ENCODE measurements at regions not wholly inside any gene's neighbourhood (a gene's known extent, or its start where the extent isn't known, plus 50 kb on each side); places are given as distances from the start of the nearest gene placed in this dataset.
"Not testable (repeated sequence)": the region's sequence is repeated elsewhere in the genome, so short reads cannot be mapped to it uniquely, and the experiment has no call there.

DNA sequence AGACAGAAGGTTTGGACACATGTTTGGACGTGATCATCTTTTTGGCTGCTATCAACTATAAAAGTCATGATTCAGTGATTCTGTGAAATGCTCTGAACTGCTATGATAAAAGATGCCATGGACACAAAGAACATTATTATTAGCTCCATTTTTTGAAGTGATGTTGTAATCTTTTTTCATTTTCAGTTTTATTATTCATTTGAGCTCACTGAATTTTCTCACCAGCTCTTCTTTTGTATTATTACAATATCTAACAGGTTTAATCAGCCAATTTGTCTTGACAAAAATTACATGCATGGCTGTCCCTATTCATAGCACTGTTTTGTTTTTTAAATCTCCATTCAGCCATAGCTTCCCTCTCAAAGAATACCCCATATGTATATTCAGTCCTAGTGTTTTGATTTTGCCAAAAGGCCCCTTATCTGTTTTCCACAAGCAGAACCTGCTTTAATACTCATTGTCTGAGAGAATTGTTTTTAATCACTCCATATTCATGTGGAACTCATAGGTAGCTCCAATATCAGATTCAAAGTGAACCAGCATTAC is 314.0 kb upstream of the FAM98A start:
- H3K9me3 ChIP-seq (ENCODE audit: low read depth), result no peaks in the 10 kb centered on the region
- DNase-seq (ENCODE audit: low read depth in 1 of 2, low spot score in 1 of 2), result no peak

GRCh38 chr2:33911327-33911726 is 312.2 kb upstream of the FAM98A start:
- no peaks in the 10 kb centered on the region for H3K36me3 ChIP-seq
- no peaks in the 10 kb centered on the region for H3K9me3 ChIP-seq (ENCODE audit: low read depth)
- H3K4me3 ChIP-seq, result no peak overlapping the region
- TF ChIP-seq, protein P1, sequence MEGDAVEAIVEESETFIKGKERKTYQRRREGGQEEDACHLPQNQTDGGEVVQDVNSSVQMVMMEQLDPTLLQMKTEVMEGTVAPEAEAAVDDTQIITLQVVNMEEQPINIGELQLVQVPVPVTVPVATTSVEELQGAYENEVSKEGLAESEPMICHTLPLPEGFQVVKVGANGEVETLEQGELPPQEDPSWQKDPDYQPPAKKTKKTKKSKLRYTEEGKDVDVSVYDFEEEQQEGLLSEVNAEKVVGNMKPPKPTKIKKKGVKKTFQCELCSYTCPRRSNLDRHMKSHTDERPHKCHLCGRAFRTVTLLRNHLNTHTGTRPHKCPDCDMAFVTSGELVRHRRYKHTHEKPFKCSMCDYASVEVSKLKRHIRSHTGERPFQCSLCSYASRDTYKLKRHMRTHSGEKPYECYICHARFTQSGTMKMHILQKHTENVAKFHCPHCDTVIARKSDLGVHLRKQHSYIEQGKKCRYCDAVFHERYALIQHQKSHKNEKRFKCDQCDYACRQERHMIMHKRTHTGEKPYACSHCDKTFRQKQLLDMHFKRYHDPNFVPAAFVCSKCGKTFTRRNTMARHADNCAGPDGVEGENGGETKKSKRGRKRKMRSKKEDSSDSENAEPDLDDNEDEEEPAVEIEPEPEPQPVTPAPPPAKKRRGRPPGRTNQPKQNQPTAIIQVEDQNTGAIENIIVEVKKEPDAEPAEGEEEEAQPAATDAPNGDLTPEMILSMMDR (IDR thresholded peaks at IDR 0.05; ENCODE audit: low read depth, low read length), result no peak
- H3K27me3 ChIP-seq, result no peaks in the 10 kb centered on the region
- no peaks in the 10 kb centered on the region for H3K4me1 ChIP-seq (ENCODE audit: low read depth)
- no peak overlapping the region for H3K27ac ChIP-seq
- DNase-seq (ENCODE audit: low read depth in 1 of 2, low spot score in 1 of 2), result no peak

More for the DNA sequence above, 314.0 kb upstream of the FAM98A start:
- H3K36me3 ChIP-seq, result no peaks in the 10 kb centered on the region
- no peaks in the 10 kb centered on the region for H3K27me3 ChIP-seq
- TF ChIP-seq, protein P1 (IDR thresholded peaks at IDR 0.05; ENCODE audit: low read depth, low read length), result no peak
- no peaks in the 10 kb centered on the region for H3K4me1 ChIP-seq (ENCODE audit: low read depth)
- no peak overlapping the region for H3K27ac ChIP-seq
- H3K4me3 ChIP-seq, result no peak overlapping the region

DNA sequence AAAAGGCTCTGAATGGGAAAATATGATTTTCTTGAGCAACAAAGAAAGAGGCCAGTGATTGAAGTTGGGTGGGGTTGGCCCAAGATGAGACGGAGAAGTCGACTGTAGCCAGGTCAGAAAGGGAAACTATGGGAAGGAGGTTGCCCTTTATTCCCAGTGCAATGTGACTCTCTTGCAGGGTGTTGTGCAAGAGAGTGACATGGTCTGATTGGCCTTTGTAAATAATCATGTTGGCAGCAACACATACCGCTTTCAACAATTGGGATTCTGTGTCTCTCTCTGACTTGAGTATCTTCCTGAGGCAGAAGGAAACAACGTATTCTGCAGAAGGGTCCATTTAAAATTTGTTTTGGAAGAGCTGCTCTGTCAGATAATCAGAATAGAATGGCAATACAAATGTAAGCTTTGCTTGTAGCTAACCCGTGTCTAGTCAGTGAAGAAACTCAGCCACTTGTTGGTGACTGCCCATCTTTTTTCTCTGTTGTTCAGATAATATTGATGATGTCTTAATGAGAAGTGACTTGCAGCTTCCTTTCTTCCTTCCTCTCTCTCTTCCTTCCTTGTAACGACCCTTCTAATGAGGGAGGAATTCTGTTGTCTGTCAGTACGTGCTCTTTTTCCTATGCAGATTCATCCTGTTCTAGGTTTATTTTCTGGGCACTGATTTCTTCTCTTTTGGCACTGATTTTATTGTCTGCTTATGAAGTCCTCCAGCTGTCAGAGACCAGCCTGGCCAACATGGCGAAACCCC is 311.0 kb upstream of the FAM98A start:
- H3K27ac ChIP-seq, result no peak overlapping the region
- no peaks in the 10 kb centered on the region for H3K36me3 ChIP-seq
- H3K4me3 ChIP-seq, result no peak overlapping the region
- DNase-seq (ENCODE audit: low read depth in 1 of 2, low spot score in 1 of 2), result no peak
- TF ChIP-seq, protein P1 (IDR thresholded peaks at IDR 0.05; ENCODE audit: low read depth, low read length), result no peak
- H3K27me3 ChIP-seq, result no peaks in the 10 kb centered on the region
- H3K9me3 ChIP-seq (ENCODE audit: low read depth), result no peaks in the 10 kb centered on the region
- no peaks in the 10 kb centered on the region for H3K4me1 ChIP-seq (ENCODE audit: low read depth)

GRCh38 chr2:33907866-33908265 is 308.8 kb upstream of the FAM98A start:
- Histone ChIP-seq H3K9me3 (ENCODE audit: low read depth) (no peaks in the 10 kb centered on the region), H3K4me3 (no peak overlapping the region), H3K27ac (no peak overlapping the region), H3K27me3 (no peaks in the 10 kb centered on the region), H3K36me3 (no peaks in the 10 kb centered on the region), H3K4me1 (ENCODE audit: low read depth) (no peaks in the 10 kb centered on the region)
- TF ChIP-seq, protein P1 (IDR thresholded peaks at IDR 0.05; ENCODE audit: low read depth, low read length), result no peak
- DNase-seq (ENCODE audit: low read depth in 1 of 2, low spot score in 1 of 2), result no peak

DNA sequence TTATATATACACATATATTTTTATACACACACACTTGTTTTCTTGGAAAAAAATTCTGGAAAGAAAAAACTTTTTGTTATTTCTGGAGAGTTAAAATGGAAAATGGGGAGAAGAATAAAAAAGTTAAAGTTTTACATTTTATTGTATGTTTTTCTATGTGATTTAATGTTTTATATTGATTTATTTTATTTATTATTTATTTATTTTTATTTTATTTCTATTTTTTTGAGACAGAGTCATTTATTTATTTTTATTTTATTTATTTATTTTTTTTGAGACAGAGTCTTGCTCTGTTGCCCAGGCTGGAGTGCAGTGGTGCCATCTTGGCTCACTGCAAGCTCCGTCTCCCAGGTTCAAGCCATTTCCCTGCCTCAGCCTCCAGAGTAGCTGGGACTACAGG is 307.0 kb upstream of the FAM98A start:
- H3K4me3 ChIP-seq; H3K36me3 ChIP-seq; DNase-seq (ENCODE audit: low read depth in 1 of 2, low spot score in 1 of 2); H3K27ac ChIP-seq; H3K9me3 ChIP-seq (ENCODE audit: low read depth); H3K27me3 ChIP-seq; H3K4me1 ChIP-seq (ENCODE audit: low read depth): not testable (repeated sequence)

DNA sequence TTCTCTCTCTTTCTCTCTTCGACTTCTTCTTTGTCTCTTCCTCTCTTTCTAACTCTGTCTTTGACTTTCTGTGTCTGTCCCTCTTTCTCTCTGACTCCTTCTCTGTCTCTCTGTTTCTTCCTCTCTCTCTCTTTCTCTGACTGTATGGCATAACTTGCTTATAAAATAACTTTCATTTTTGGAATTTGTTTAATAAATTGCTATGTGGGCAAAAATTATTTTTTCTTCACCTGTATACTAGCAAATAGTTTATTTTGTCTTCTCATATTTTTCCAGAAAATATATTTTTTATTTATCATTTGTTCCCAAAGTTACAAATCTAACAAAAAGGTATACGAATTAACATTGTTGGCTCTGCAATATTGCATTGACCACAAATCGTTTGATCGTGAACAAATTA is 305.7 kb upstream of the FAM98A start:
- DNase-seq (ENCODE audit: low read depth in 1 of 2, low spot score in 1 of 2), result no peak
- TF ChIP-seq, protein P1 (IDR thresholded peaks at IDR 0.05; ENCODE audit: low read depth, low read length), result no peak
- H3K4me3 ChIP-seq, result no peak overlapping the region
- H3K36me3 ChIP-seq, result no peaks in the 10 kb centered on the region
- no peaks in the 10 kb centered on the region for H3K9me3 ChIP-seq (ENCODE audit: low read depth)
- H3K4me1 ChIP-seq (ENCODE audit: low read depth), result no peaks in the 10 kb centered on the region
- no peaks in the 10 kb centered on the region for H3K27me3 ChIP-seq
- H3K27ac ChIP-seq, result no peak overlapping the region
